ENCODE measurements at regions not wholly inside any gene's neighbourhood (a gene's known extent, or its start where the extent isn't known, plus 50 kb on each side); places are given as distances from the start of the nearest gene placed in this dataset.
"Not testable (repeated sequence)": the region's sequence is repeated elsewhere in the genome, so short reads cannot be mapped to it uniquely, and the experiment has no call there.

DNA sequence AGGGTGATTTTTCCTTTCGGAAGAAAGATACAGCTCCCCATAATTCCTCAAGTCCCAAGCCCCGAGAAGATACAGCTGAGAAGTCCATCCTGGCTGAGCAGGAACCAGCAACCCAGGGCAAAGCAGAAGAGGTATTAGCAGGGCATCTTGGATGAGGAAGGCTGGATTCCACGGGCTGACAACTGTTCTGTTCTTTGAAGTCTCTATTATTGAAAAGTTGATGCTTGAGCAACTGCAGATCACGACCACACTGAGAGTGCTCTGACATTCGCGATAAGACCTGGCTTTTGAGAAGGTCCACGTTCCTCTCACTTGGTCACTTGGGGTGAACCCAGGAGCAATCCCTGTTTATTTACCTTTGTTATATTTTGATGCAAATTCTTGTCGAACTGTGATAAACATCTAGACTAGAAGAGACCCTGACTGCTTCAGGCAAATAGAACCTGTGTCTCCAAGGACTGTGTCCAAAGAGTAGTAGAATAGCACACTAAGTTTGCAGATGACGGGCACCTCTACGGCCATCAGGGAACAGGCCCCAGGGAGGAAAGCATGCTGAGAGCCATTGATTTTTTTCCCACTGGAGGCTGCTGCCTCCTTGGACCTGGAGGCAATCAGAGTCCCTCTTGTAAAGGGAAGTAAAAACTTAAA is 133.1 kb downstream of the ARL4C start:
- in situ Hi-C loops (cut with HindIII; ENCODE audit: low sequenced_read_pairs): no loop called here
- H3K4me3 ChIP-seq (ENCODE audit: low read depth, low read length): no peak overlapping the region
- TF ChIP-seq, protein P1, sequence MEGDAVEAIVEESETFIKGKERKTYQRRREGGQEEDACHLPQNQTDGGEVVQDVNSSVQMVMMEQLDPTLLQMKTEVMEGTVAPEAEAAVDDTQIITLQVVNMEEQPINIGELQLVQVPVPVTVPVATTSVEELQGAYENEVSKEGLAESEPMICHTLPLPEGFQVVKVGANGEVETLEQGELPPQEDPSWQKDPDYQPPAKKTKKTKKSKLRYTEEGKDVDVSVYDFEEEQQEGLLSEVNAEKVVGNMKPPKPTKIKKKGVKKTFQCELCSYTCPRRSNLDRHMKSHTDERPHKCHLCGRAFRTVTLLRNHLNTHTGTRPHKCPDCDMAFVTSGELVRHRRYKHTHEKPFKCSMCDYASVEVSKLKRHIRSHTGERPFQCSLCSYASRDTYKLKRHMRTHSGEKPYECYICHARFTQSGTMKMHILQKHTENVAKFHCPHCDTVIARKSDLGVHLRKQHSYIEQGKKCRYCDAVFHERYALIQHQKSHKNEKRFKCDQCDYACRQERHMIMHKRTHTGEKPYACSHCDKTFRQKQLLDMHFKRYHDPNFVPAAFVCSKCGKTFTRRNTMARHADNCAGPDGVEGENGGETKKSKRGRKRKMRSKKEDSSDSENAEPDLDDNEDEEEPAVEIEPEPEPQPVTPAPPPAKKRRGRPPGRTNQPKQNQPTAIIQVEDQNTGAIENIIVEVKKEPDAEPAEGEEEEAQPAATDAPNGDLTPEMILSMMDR (IDR thresholded peaks at IDR 0.05; ENCODE audit: low read depth, low read length, missing control alignments): no peak
- DNase-seq (ENCODE audit: low read depth): no peak

- peak; percentile 90 for DNase-seq (ENCODE audit: low read depth)
- TF ChIP-seq, protein P1 (IDR thresholded peaks at IDR 0.05; ENCODE audit: low read depth, low read length, missing control alignments): no peak
- H3K4me3 ChIP-seq (ENCODE audit: low read depth, low read length): no peak overlapping the region
- in situ Hi-C loops (cut with HindIII; ENCODE audit: low sequenced_read_pairs): no loop called here
These were observed 133.8 kb downstream of the ARL4C start for GRCh38 chr2:234363011-234363487.

DNA sequence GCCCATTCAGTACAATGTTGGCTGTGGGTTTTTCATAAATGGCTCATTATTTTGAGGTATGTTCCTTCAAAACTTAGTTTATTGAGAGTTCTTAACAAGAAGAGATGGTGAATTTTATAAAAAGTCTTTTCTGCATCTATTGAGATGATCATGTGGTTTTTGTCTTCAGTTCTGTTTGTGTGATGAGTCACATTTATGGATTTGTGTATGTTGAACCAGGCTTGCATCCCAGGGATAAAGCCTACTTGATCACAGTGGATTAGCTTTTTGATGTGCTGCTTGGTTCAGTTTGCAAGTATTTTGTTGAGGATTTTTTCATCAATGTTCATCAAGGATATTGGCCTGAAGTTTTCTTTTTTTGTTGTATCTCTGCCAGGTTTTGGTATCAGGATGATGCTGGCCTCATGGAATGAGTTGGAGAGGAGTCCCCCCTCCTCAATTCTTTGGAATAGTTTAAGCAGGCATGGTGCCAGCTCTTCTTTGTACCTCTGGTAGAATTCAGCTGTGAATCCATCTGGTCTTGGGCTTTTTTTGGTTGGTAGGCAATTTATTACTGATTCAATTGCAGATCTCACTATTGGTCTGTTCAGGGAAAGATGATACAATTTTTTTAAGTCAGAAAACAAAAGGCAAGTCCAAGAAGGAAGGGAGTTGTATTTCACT is 136.4 kb downstream of the ARL4C start:
- in situ Hi-C loops (cut with HindIII; ENCODE audit: low sequenced_read_pairs); DNase-seq (ENCODE audit: low read depth); H3K4me3 ChIP-seq (ENCODE audit: low read depth, low read length): not testable (repeated sequence)

DNA sequence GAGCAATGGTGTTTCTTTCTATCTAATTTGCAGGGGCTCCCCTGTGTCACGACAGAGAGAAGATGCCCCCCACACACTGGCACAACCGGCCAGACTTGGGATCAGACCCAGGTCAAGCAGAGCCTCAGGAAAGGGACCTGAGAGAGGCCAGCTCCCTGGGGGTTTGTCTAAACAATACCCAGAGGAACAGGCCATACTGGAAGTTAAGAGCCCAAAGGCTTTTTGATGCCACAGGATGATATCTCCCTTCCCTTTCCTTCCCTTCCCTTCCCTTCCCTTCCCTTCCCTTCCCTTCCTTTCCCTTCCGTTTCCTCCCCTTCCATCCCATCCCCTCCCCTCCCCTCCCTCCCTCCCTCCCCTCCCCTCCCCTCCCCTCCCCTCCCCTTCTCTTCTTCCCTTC is 139.2 kb downstream of the ARL4C start:
- TF ChIP-seq, protein P1 (IDR thresholded peaks at IDR 0.05; ENCODE audit: low read depth, low read length, missing control alignments): no peak
- no peak for DNase-seq (ENCODE audit: low read depth)
- no peak overlapping the region for H3K4me3 ChIP-seq (ENCODE audit: low read depth, low read length)
- in situ Hi-C loops (cut with HindIII; ENCODE audit: low sequenced_read_pairs): no loop called here

DNA sequence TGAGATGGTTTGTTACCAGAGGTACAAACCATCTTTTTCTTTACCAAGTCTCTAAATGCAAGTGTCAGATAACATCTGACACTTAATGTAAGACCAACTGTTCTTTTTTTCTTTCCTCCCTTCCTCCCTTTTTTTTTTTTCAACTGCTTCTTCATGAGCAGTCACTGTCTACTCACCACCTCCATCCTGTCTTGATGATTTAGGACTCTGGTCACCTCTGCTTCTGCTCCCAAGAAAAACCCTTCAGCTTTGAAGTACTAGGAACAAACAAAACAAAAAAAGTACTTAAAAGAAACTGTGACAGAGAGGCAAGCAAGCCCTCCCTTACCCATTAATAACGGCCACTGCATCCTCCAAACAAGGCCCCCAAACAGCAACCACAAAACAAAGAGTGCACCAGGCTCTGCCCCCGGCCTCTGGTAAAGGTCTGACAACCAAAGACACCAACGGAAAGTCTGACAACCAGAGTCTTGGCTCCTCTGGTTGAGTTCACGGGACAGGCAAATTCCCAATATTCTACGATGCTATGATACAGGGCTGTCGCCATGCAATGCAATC is 141.0 kb downstream of the ARL4C start:
- in situ Hi-C loops (cut with HindIII; ENCODE audit: low sequenced_read_pairs): no loop called here
- H3K4me3 ChIP-seq (ENCODE audit: low read depth, low read length): no peak overlapping the region
- TF ChIP-seq, protein P1 (IDR thresholded peaks at IDR 0.05; ENCODE audit: low read depth, low read length, missing control alignments): no peak
- no peak for DNase-seq (ENCODE audit: low read depth)

DNA sequence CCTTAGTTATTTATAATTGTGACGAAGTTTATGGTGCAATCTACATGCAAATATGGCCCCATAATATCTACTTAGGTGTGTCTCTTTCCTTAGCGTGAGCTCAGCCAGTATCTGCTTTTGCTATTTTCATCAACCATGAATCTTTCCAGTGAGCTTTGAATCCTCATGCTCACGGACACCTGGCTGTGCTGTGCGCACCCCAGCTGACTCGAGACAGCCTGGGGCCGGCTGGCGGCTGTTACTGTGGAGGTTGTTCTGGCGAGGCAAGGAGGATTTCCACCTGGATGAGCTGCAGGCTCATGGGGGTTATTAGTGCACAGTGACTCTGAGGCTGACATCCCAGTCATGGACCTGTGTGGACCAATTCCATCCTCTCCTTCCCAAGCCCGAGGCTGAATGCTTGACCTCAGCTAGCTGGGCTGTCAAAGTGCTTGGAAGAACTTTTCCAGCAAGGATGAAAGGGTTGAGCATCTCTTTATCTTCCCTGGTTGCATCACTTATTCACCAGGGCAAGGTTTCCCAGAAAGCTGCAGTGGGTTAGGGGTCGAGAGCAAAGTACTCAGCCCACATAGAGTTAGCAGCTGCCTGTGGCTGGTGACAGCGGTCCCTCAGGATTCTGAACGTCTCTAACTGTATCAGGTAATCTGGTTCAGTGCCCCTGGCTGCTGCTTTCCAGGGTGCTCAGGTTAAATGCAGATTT is 141.7 kb downstream of the ARL4C start:
- no peak overlapping the region for H3K4me3 ChIP-seq (ENCODE audit: low read depth, low read length)
- in situ Hi-C loops (cut with HindIII; ENCODE audit: low sequenced_read_pairs): no loop called here
- DNase-seq (ENCODE audit: low read depth): no peak
- TF ChIP-seq, protein P1 (IDR thresholded peaks at IDR 0.05; ENCODE audit: low read depth, low read length, missing control alignments): no peak
